GM19452 (cell line): ENCODE measurements at regions not wholly inside any gene's neighbourhood (a gene's known extent, or its start where the extent isn't known, plus 50 kb on each side); places are given as distances from the start of the nearest gene placed in this dataset.
A peak's percentile ranks its signal among the peaks of the same experiment; 100 is the strongest.
"Not testable (repeated sequence)": the region's sequence is repeated elsewhere in the genome, so short reads cannot be mapped to it uniquely, and the experiment has no call there.

Source experiments
- ATAC-seq: cut with Tn5 transposase; IDR thresholded peaks from one replicate; pipeline ENCODE4 v1.9.1; 2021; ENCODE audit not compliant: unreplicated experiment

- ATAC-seq: no peak
These were observed 276.0 kb downstream of the COG6 start for GRCh38 chr13:39931505-39931904.

- not testable (repeated sequence) for ATAC-seq
These were observed 277.1 kb downstream of the COG6 start for GRCh38 chr13:39932514-39932913.

DNA sequence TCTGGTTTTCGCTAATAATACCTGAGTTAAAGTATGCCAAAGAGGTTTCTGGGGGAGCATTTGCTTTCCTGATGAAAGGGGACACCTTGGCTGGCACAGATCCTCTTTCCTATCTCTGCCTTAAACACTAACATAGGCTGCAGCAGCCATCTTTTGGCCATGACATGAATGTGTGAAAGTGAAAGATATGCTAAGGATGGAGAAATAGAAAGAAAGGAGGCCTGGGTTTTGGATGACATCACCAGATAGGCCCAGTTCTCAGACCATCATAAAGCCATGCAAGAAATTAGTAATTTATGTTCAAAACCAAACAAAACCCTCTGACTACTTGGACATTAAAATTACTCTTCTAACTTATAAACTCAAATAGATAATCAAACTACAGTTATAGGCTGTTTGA, 279.7 kb downstream of the COG6 start:
- ATAC-seq: peak; percentile 70

DNA sequence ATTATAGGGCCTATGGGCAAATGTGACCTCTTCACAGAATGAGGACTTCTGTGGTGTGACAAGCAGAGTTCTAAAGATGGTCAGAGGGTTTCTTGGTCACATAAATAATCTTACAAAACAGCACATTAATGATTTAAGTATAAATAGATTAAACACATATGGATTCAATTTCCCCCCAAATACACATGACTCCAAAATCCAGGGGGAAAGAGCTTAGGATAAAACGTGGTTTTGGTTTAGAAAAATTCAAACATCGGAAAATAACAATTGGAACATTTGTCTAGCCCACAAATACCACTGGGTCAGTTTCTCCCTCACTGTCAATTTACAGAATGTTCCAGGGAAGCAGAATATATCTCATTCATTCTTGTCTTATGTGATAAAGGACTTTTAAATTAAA, 283.1 kb downstream of the COG6 start:
- no peak for ATAC-seq

- ATAC-seq: no peak
These were observed 285.8 kb downstream of the COG6 start for GRCh38 chr13:39941236-39941635.

DNA sequence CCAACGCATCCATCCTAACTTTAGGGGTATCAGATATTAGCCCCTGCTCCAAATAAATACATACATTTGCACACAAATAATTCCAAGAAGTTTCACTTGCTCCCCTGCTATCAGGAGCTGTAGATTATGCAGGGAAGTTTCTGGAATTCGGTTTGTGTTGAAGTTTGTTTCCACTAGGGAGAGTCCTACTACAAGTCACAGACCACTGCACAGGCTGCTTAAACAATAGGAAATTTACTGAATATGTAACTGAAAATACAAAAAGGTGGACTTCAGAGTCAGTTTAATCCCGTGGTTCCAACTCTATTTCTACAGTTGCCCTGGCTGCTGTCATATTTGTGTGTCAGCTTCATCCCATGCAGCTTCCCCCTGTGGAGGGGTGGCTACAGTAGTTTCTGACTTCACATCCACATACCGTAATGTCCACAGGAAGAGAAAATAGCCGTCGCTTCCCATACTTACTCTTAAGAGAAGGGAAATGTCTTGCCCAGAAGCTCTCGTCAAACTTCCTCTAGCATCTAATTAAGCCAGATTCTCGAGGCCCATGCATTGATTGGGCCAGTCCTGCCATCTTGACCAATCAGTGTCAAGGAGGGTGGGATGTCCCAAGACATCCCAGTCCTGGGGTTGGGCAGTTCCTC, 286.6 kb downstream of the COG6 start:
- ATAC-seq: no peak

GRCh38 chr13:39942552-39943273, 287.3 kb downstream of the COG6 start:
- ATAC-seq: peak; percentile 97

DNA sequence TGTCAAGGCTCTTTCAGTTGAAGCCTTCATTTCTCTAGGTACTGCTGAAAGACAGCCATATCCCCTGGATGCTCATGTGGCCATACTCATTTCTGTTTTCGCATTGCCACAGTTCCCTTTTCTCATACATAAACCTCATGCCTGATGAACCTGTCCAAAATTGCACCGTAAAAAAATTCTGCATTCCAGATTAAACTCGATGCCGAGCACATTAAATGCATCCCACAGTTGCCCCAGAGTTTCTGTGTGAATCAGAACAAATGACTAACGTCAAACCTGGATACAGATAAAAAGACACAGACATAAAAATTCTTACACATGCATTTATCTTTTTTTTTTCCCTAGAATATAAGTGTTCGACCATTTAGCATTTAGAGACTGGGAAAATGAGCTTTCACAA, 288.2 kb downstream of the COG6 start:
- ATAC-seq: no peak

- ATAC-seq: no peak
These were observed 289.8 kb downstream of the COG6 start for GRCh38 chr13:39945226-39945625.

- no peak for ATAC-seq
These were observed 291.3 kb downstream of the COG6 start for GRCh38 chr13:39946769-39947168.

DNA sequence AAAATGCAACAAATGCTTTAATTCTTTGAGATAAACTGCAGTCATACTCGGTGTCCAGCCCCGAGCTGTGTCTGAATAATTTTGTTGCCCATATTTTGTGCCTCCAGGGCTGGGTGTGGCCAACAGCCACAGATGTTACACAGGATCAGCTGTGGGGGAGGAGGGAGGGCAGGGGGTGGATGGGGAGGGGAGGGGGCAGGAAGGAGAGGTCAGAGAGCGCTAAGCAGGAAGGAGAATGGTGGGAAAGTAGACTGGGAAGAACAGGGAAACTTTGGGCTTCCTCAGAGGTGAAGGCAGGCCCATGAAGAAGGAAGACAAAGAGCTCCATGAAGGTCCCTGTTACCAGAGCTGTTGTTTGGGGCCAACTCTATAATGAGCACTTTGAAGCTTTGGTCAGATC, 295.8 kb downstream of the COG6 start:
- ATAC-seq: no peak

DNA sequence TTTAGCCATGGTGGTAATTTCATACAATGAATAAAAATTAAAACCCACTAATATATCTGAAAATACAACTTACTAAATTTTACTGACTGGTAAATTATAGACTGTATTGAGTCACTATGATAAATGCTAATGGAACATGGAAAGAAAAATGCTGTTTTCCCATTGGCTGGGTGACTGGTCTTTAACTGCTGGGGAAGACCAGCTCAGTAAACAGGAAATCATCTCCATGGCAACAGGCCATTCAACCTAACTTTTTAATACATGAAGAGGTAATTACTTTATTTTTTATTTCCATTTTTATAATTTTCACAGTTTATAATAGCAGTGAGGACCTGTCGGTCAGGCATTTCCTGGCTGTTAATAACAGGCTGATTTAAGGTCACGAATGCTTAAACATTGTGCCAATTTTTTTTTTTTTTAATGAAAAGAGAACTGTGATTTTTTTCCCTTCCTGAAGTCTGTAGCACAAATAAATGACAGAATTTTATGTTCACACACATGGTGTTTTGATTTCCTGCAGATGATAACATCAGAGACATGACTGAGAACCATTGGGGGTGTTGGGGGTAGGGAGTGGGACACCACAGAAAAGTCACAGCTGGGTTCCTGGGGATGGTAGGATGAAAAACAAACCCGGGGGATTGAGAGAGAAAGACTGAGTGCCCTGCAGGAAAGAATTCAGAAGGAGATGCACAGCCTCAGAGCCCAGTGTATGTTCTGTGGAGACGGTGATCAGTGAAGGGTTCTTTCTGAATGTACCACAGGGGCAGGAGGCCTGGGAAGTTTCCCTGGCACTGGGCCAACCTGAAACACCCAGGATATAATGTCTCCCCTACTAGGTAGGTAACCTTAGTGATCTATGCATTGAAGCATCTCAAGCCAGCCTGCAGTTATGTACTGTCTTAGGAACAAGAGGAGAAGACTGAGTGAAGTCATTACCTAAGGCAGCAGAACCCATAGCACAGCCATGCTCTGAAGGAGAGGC, 297.1 kb downstream of the COG6 start:
- no peak for ATAC-seq

DNA sequence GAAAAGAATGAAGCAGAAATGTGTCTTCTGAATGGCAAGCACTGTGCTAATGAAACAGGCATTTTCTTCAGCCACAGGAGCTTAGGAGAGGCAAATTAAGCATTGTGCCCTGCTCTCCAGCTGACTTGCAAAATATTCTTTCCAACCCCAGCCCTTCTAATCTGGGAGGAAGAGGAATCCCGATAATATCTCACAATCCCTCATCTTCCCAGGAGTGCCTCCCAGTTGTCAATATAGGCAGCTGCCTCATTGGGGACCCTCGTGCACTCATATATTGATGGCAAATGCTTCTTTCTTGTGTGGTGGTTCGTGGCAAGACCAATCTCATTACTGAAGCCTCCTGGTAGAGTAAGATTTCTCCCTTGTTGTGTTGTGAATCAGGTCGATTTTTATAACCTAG, 299.0 kb downstream of the COG6 start:
- ATAC-seq: no peak

- peak; percentile 55 for ATAC-seq
These were observed 300.1 kb downstream of the COG6 start for GRCh38 chr13:39955560-39955959.

DNA sequence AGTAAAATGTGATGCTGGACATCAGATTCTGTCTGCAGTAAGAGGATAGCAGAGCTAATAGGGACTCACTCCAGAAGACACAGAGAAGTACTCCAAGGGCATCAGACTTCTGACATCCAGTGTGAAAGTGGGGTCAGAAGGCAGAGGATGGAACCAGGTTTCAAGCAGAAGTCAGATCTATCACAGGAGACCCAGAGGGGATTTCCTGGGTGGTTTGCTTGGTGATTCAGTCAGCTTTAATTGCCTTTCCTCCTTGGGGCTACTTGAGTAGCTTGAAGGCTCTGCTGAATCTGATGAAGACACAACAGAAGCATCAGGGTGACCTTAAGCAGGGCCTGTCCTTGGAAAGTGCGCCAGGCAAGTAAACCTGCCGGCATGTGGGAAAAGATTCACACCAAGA, 300.6 kb downstream of the COG6 start:
- peak; percentile 72 for ATAC-seq

- no peak for ATAC-seq
These were observed 302.6 kb downstream of the COG6 start for GRCh38 chr13:39957868-39958677.

GRCh38 chr13:39959497-39960144, 304.2 kb downstream of the COG6 start:
- ATAC-seq: no peak

DNA sequence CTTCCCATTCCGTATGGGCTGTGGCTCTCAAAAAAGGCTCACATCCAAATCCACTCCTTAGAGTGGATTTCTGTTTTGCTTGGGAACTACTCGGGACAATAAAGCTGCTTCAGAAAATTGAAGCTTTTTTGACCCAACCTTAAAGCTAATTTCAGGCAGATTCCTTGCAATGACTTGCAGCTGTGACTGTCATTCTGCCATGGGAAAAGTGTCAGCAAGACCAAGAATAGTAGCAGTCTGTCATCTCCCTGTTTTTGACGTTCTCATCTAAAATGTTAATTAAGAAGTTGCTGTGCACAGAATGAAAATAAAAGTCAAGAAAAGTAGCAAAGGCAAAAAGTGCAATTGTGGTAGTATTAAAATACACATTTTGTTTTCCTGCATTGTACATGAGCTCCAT, 304.7 kb downstream of the COG6 start:
- ATAC-seq: no peak

DNA sequence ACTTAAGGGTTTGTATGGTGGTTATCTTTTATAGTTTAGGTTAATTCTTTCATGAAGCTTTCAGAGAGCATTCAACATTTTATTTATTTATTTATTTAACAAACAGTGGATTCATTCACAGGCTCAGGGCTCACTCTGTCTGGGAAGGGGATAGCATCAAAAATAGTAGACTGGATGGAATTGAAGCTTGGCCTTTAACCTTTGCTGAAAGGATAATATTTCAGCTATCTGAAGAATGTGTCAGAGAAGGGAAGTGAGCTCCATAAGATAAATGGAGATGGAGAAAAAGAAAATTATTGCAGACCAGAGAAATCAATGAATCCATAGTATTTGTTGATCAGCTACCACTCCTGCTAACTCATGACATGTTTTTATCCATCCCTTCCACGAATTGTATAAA, 305.6 kb downstream of the COG6 start:
- ATAC-seq: no peak

DNA sequence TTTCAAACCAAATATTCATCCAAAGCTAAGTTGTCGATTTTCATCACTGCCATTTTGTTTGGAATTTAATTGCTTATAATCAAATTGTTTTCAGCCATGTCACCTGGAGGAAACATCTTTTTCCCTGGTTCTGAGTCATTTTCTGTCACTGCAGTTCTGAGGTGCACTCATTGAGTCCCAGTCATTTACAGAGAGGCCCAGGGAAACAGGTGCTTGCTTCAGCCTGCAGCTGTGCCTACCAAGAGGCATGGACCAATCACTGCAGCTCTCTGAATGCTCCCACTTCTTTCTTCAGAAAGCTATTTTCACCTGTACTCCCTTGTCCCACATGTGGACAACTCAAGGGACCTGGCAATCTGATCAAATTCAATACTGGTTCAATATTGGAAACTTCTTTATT, 308.1 kb downstream of the COG6 start:
- ATAC-seq: no peak
